Cerebellar cortex (tissue), 1 donor: ENCODE measurements at regions not wholly inside any gene's neighbourhood (a gene's known extent, or its start where the extent isn't known, plus 50 kb on each side); places are given as distances from the start of the nearest gene placed in this dataset.
"Not testable (repeated sequence)": the region's sequence is repeated elsewhere in the genome, so short reads cannot be mapped to it uniquely, and the experiment has no call there.

Experiments used
- DNase-seq: peaks from one replicate; pipeline ENCODE4 v3.0.0-alpha.2; 2015; ENCODE audit warnings: low spot score

GRCh38 chr4:122100508-122100907 lies 51.6 kb upstream of the BLTP1 start:
- no peak for DNase-seq

DNA sequence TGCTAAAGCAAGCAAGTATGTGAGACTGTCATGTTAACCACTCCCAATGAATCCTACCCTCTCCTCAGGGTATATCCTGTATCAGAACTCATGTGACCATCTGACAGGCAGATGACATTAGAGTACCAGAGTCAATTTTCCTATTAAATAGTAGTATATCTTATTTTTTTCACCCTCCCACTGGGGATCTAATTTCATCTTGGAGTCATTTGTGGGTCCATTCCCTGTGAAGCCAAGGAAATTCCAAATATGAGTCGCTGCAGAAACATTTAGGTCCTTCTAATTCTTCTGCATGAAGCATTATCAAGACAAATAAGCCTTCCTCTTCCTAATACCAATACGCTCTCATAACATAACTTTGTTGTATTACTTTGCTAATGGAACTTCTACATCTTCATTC lies 52.2 kb upstream of the BLTP1 start:
- no peak for DNase-seq

DNA sequence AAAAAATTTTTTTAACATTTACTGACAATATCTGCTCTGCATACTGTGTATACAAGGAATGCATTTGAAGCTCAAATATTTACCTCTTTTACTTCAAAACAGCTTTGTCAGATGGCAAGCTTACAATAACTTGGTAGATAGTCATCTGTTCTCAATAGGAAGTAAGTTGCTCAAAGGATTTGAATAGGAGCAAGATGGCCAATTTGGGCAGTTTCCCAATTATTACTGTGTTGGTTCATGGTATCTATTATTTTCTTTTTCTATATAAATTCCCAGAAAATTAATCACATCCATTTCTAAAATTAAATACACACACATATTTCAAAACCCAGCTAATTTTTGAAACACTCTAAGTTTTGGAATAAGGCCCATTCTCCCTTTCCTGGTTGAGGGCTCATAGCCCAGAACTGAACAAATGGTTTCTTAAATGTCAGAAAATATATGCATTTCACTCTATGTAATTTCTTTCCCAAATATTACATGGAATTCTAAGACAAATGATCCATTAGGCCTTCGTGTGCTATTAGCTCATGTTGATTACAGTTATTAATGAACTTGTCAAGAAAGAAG lies 60.2 kb upstream of the BLTP1 start:
- no peak for DNase-seq

DNA sequence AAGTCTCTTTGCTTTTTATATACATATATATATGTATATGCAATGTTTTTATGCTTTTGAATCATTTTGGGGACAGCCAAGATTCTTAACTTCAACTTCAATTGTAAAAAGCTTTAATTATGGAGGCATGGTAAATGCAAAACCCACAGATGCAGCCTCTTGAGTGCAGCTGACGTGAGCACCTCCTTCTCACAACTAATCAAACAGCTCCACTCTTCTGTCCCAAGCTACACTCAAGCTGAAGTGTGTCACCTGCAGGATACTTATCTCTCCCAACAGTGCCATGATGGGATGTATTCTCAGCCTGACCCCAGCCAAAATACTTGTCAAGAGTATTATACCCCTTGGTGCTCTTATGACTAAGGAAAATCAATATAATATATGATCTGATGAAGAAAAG lies 60.7 kb upstream of the BLTP1 start:
- no peak for DNase-seq

DNA sequence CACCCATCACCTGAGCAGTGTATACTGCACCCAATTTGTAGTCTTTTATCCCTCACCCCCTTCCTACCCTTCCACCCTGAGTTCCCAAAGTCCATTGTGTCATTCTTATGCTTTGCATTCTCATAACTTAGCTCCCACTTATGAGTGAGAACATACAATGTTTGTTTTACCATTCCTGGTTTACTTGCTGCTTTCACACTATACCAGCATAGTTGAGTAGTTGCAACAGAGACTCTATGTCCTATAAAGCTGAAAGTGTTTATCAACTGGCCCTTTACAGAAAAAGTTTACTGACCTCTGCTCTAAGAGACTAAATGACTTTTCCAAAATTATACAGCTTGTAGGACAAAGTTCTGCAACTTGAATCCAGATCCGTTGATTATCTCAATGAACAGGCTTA lies 61.1 kb upstream of the BLTP1 start:
- DNase-seq: no peak

- DNase-seq: no peak
These were observed 65.6 kb upstream of the BLTP1 start for GRCh38 chr4:122086338-122087065.

DNA sequence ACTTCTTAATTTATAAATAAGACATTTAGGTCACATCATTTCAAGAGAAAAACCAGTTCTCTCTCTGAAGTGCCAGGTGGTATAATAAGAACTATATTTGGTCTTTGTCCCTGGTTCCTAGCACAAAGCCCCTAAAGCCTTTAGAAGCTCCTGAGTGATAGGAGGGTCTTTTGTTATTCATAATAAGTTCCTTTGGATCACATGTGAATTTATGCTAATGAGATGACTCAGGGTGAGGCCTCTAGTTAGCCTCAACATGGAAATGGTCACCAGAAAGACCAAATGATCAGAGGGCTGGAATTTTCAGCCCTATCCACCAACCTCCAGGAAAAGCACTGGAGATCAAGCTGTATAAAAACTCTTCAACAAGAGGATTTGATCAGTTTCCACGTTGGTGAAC lies 68.1 kb upstream of the BLTP1 start:
- no peak for DNase-seq

- DNase-seq: no peak
These were observed 68.8 kb upstream of the BLTP1 start for GRCh38 chr4:122083351-122083750.

DNA sequence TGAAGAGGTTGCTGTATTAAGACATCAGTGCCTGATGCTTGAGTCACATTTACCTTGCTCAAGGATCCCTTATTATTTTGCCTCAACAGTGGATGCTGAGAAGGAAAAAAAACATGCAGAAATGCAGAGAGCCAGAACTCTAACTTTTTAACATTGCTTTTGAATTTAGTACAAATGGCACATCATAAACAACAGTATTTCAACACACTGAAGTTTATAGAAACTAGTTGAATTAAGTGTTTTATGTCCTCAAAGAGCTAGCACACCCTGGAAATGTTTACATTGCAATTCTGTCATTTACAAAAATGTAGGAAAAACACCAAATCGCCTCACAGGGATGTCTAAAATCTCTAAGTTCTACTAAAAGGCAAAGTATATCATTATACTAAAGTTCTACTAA lies 69.5 kb upstream of the BLTP1 start:
- no peak for DNase-seq

- DNase-seq: not testable (repeated sequence)
These were observed 74.5 kb upstream of the BLTP1 start for GRCh38 chr4:122077653-122078052.

DNA sequence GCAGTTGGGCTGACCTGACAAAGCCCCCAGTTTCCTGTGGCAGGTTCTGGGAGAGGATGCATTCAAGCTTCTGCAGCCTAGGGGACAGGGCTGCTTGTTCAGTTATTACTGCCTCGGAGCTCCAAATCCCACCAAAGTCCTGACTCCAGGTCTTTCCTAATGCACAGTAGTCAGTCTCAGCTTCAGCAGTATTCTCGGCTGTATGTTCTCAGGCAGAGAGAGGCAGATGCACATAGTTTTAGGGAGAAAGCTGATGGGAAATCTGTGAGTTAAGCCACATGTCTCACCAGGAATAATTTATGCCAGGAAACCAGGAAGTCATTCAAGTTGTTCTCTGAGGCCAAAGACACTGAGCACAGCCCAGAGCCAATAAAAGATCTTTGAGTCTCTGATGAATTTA lies 75.3 kb upstream of the BLTP1 start:
- DNase-seq: not testable (repeated sequence)

DNA sequence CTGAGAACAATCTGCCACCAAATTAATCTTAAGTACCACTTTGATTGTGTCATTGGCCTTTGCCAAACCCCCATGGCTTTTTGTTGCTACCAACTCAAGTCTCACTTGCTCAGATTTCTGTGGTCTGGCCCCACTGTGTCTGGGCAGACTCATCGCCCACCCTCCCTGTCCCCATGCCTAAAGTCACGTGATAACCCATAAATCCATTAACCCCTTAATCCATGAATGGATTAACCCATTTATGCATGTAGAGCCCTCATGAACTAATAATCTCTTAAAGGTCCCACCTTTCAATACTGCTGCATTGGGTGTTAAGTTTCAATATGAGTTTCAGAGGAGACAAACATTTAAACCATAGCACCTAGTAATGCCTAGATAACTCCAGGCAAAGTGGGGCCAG lies 78.5 kb upstream of the BLTP1 start:
- no peak for DNase-seq

- no peak for DNase-seq
These were observed 86.2 kb upstream of the BLTP1 start for GRCh38 chr4:122065915-122066314.

DNA sequence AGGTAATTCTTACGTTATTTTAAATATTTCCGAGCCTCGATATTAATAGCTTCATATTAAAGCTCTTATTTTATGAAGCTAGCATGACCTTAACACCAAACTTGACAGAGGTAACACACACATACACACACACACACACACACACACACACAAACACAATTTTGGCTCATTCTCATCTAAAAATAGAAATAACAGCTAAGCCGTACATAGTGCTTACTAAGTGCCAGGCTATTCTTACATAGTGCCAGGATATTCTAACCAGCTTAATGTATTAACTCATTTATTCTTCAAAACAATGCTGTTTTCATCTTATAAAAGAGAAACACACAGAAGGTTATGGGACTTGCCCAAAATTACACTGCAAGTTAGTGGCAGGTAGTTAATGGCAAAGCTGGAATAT lies 87.0 kb upstream of the BLTP1 start:
- no peak for DNase-seq

DNA sequence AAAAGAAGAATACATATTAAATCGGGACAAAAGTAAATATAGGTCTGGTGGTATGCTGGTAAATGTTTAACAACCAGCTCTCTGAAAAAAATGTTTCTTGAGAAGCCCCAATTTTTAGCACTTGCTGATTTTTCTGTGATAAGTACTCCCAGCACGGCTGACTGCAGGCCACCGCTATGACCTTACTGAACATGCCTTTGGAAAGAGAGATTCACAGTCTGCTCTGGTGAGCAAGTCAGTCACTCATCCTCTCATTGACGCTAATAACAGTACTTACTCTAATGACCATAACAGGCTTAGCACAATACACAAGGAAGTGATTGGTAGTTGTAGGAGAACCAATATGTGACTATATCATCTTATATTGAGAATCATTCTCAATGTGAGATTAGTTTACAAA lies 98.9 kb upstream of the BLTP1 start:
- no peak for DNase-seq

DNA sequence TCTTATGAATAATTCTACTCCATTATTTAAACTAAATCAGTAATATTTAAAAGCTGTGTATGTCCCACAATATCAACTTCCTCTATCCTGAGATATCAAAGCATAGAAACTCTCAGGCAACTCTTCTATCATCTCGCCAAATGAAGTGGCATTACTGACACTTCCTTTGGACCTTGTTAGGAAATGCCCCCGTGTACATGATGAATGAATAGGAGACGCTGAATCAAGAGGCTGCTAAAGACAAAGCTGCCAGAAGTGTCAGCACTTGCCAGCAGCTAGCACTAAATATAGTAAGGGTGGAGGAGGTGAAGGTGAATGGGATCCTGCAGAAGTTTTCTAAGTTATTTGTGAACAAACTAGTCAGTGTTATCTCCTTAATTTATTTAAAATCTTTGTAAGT lies 99.5 kb upstream of the BLTP1 start:
- DNase-seq: no peak

DNA sequence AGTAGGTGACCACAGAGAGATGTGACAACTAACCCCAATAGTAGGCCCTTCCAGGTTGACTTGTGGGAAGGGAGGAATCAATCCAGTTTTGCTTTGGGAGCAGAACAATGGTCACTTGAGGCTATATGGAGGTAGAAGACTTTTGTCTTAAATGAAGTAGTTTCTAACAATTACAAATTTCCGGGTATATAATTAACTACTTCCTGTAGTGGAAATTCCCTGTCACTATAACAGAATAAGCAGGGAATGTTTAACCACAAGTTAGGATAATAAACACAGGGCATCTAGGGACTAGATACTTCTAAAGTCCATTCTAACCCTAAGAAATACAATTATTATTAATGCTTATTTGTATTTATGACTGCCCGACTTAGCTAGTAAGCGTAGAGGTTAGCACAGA lies 99.0 kb upstream of the TRPC3 start:
- DNase-seq: no peak

DNA sequence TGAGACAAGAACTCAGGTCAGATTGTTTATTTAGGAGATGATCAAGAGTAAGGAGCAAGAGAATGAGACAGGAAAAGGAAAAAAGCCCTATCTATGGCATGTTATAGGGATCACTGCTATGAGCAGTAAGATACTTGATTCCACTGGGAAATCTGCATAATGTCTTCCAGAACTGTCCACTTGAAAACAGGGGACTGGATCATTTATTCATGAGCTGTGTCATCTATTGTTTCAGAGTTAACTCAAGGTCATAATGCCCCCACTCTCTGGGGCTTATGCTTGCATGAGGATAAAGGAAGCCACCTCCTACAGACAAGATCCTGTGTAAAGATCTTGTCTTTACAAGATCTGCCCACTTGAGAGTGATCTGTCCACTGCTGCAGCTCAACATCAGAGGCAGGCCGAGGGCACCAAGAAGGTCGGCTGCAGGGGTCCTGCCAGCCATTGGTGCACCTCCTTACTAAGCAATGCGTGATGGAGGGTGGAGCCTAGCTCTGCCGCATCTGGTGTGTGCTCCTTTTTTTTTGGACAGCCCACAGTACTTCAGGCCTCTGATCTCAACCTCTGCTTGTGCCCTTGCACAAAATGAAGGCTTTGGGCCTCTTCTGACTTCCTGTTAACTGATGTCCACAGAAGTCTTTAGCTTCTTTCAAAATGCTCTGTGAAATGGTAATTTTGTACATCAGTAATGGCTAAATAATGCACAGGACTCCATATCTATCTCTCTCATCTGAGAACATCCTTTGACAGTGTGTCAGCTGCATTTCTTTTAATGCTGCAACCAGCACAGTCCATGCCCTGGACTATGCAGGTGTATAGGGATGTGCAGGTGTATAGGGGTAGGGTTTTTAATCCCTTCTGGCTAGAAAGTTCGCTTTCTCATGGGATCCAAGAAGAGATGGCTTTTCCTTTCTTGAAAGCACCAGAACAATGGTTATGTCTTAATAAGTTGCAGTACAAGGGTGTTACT lies 95.9 kb upstream of the TRPC3 start:
- no peak for DNase-seq

DNA sequence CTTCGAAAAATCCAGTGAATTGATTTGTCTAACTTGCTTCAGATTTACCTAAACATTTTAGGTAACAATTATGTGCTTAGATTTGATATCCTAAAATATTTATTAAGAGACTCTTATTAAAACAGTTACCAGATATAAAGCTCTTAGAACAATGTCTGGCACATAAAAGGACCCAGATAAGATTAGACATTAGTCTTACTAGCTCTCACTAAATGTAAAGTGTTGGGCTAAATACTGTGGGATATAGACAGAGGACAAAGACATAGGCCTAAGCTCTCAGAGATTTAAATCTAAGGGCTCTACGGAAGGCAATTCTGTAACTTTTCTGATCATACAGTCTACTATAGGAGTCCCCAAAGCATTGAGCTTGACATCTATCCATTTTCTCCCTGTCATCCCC lies 94.4 kb upstream of the TRPC3 start:
- DNase-seq: no peak

GRCh38 chr4:122045533-122045932 lies 93.7 kb upstream of the TRPC3 start:
- peak; percentile 2 for DNase-seq

DNA sequence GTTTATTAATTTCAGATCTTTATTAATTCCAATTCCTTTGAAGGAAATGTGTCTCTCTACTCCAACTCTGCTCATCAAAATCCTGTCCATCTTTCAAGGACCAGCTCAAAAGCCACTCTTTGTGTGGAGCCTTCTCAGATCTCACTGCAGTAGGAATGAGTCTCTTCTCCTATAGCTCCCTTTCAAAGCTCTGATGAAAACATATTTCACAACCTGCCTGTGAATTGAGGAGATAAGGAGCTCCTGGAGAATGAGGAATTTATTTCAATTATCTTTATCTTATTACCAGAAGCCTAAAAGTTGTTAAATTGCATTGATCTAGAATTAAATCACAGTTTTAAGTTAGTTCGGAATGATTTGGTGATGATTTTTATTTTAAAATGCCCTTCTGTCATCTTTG lies 92.6 kb upstream of the TRPC3 start:
- no peak for DNase-seq

DNA sequence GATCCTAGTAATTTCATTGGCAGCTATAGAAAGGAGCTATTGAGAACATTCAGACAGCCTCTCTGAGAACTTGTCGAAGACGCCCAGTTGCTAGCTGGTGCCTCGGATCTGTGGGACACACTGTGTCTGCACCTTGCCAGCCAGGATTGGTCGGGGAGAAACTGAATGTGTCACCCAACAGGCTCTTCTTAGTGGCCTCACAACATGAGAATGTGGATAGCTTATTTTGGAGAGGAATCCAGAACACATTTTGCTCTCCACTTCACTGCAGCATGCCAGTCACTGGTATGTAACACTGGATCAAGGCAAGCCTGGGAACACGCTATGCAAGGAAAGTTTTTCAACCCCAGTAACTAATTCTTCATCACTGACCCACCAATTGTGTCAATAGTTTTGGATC lies 89.5 kb upstream of the TRPC3 start:
- DNase-seq: no peak

GRCh38 chr4:122038896-122039295 lies 87.0 kb upstream of the TRPC3 start:
- no peak for DNase-seq
